NB4 (cell line): ENCODE measurements at regions not wholly inside any gene's neighbourhood (a gene's known extent, or its start where the extent isn't known, plus 50 kb on each side); places are given as distances from the start of the nearest gene placed in this dataset.

ENCODE experiments used
- DNase-seq: peaks from one replicate; pipeline ENCODE4 v3.0.0; 2010; ENCODE audit warnings: low read depth
- H3K4me3 ChIP-seq: one replicate; pipeline ENCODE4 v1.5.1; 2011; ENCODE audit warnings: mild to moderate bottlenecking, low read depth, low read length, moderate library complexity
- CTCF ChIP-seq: IDR thresholded peaks from one replicate; pipeline ENCODE4 v1.5.1; 2012; ENCODE audit warnings: low read depth, low read length
- MAX ChIP-seq: IDR thresholded peaks from 2 replicates; pipeline ENCODE4 v1.6.1; 2011; ENCODE audit warnings: low read depth, low read length
- MYC ChIP-seq: IDR thresholded peaks from 2 replicates; pipeline ENCODE4 v1.6.1; 2011; ENCODE audit warnings: low read depth, low read length
- POLR2A ChIP-seq: IDR thresholded peaks from 2 replicates; pipeline ENCODE4 v1.6.1; 2011; ENCODE audit warnings: mild to moderate bottlenecking; ENCODE audit not compliant: insufficient read length; ENCODE audit errors: extremely low read depth

- DNase-seq = no peak
- no peak overlapping the region for H3K4me3 ChIP-seq
Measured at GRCh38 chr1:119290297-119290696, 78.3 kb upstream of the HAO2 start.

GRCh38 chr1:119291611-119292206 is 76.9 kb upstream of the HAO2 start:
- TF ChIP-seq MYC (no peak), MAX (no peak)
- DNase-seq = no peak
- H3K4me3 ChIP-seq = no peak overlapping the region

More at GRCh38 chr1:119290297-119290696, 78.3 kb upstream of the HAO2 start:
- TF ChIP-seq MYC (no peak), POLR2A (no peak), MAX (no peak), CTCF (no peak)

- no peak for TF ChIP-seq CTCF
- no peak for TF ChIP-seq POLR2A
- no peak for TF ChIP-seq MAX
- TF ChIP-seq MYC = no peak
- no peak for DNase-seq
- no peak overlapping the region for H3K4me3 ChIP-seq
Measured at GRCh38 chr1:119293797-119294196, 74.8 kb upstream of the HAO2 start.

- TF ChIP-seq MAX = no peak
- TF ChIP-seq POLR2A = no peak
- TF ChIP-seq CTCF = no peak
- no peak for TF ChIP-seq MYC
- H3K4me3 ChIP-seq = no peak overlapping the region
- DNase-seq = no peak
Measured at GRCh38 chr1:119294199-119294598, 74.4 kb upstream of the HAO2 start.

- no peak overlapping the region for H3K4me3 ChIP-seq
- TF ChIP-seq MYC (no peak), CTCF (no peak), MAX (no peak), POLR2A (no peak)
- no peak for DNase-seq
Measured at GRCh38 chr1:119294722-119295121, 73.9 kb upstream of the HAO2 start.

GRCh38 chr1:119298687-119299303 is 69.8 kb upstream of the HAO2 start:
- DNase-seq = no peak
- no peak overlapping the region for H3K4me3 ChIP-seq
- no peak for TF ChIP-seq CTCF
- no peak for TF ChIP-seq POLR2A
- no peak for TF ChIP-seq MAX
- TF ChIP-seq MYC = no peak
